ENCODE measurements at regions not wholly inside any gene's neighbourhood (a gene's known extent, or its start where the extent isn't known, plus 50 kb on each side); places are given as distances from the start of the nearest gene placed in this dataset.

- Histone ChIP-seq H3K9me2 (replicated peaks; ENCODE audit: control insufficient read depth, low read length) (no peaks in the 10 kb centered on the region), H3K27me3 (ENCODE audit: control insufficient read depth, low read length) (no peaks in the 10 kb centered on the region), H3K27ac (ENCODE audit: low read depth, low read length) (no peak overlapping the region), H4K20me1 (ENCODE audit: control insufficient read depth, insufficient read depth, low read depth, low read length) (no peaks in the 10 kb centered on the region), H3K79me2 (ENCODE audit: control insufficient read depth, low read length) (no peaks in the 10 kb centered on the region), H3K9me3 (ENCODE audit: control insufficient read depth, insufficient read depth, low read length) (peaks cover 4% of the 10 kb centered on the region; the same call in 1 of the 2 replicates), H3K4me2 (ENCODE audit: low read length) (no peak overlapping the region), H3F3A (ENCODE audit: control insufficient read depth, insufficient read depth) (no peaks in the 10 kb centered on the region), H3K36me3 (ENCODE audit: control insufficient read depth, low read length) (no peaks in the 10 kb centered on the region), H3K4me3 (ENCODE audit: low read length) (no peak overlapping the region), H3K4me1 (ENCODE audit: control insufficient read depth, low read length) (no peaks in the 10 kb centered on the region)
- no peak for TF ChIP-seq EZH2phosphoT487 (IDR thresholded peaks at IDR 0.05; ENCODE audit: borderline replicate concordance, low read length)
- no peak for TF ChIP-seq CTCF (IDR thresholded peaks at IDR 0.05; ENCODE audit: low read depth, low read length, poor library complexity, severe bottlenecking)
Observed at GRCh38 chr21:40976198-40977109, 129.5 kb upstream of the DSCAM start.

- no peak for TF ChIP-seq CTCF (IDR thresholded peaks at IDR 0.05; ENCODE audit: low read depth, low read length, poor library complexity, severe bottlenecking)
- no peak for TF ChIP-seq EZH2phosphoT487 (IDR thresholded peaks at IDR 0.05; ENCODE audit: borderline replicate concordance, low read length)
- H3K27me3 ChIP-seq (ENCODE audit: control insufficient read depth, low read length) = no peaks in the 10 kb centered on the region
- no peaks in the 10 kb centered on the region for H3F3A ChIP-seq (ENCODE audit: control insufficient read depth, insufficient read depth)
- H3K4me3 ChIP-seq (ENCODE audit: low read length) = no peak overlapping the region
- no peaks in the 10 kb centered on the region for H3K79me2 ChIP-seq (ENCODE audit: control insufficient read depth, low read length)
- H3K4me2 ChIP-seq (ENCODE audit: low read length) = no peak overlapping the region
- H3K27ac ChIP-seq (ENCODE audit: low read depth, low read length) = no peak overlapping the region
- no peaks in the 10 kb centered on the region for H3K4me1 ChIP-seq (ENCODE audit: control insufficient read depth, low read length)
- H3K36me3 ChIP-seq (ENCODE audit: control insufficient read depth, low read length) = no peaks in the 10 kb centered on the region
- no peaks in the 10 kb centered on the region for H3K9me2 ChIP-seq (replicated peaks; ENCODE audit: control insufficient read depth, low read length)
- no peaks in the 10 kb centered on the region; the same call in 1 of the 2 replicates for H3K9me3 ChIP-seq (ENCODE audit: control insufficient read depth, insufficient read depth, low read length)
- H4K20me1 ChIP-seq (ENCODE audit: control insufficient read depth, insufficient read depth, low read depth, low read length) = no peaks in the 10 kb centered on the region
Observed at GRCh38 chr21:40985370-40985769, 138.4 kb upstream of the DSCAM start.

- H3K9me2 ChIP-seq (replicated peaks; ENCODE audit: control insufficient read depth, low read length) = no peaks in the 10 kb centered on the region
- no peak overlapping the region for H3K4me2 ChIP-seq (ENCODE audit: low read length)
- H3K4me3 ChIP-seq (ENCODE audit: low read length) = no peak overlapping the region
- TF ChIP-seq EZH2phosphoT487 (IDR thresholded peaks at IDR 0.05; ENCODE audit: borderline replicate concordance, low read length) (no peak), CTCF (IDR thresholded peaks at IDR 0.05; ENCODE audit: low read depth, low read length, poor library complexity, severe bottlenecking) (no peak)
- H3K4me1 ChIP-seq (ENCODE audit: control insufficient read depth, low read length) = no peaks in the 10 kb centered on the region
- H3K27ac ChIP-seq (ENCODE audit: low read depth, low read length) = no peak overlapping the region
- H3K36me3 ChIP-seq (ENCODE audit: control insufficient read depth, low read length) = no peaks in the 10 kb centered on the region
- no peaks in the 10 kb centered on the region for H3K79me2 ChIP-seq (ENCODE audit: control insufficient read depth, low read length)
- no peaks in the 10 kb centered on the region for H3F3A ChIP-seq (ENCODE audit: control insufficient read depth, insufficient read depth)
- no peaks in the 10 kb centered on the region for H3K27me3 ChIP-seq (ENCODE audit: control insufficient read depth, low read length)
- no peaks in the 10 kb centered on the region for H4K20me1 ChIP-seq (ENCODE audit: control insufficient read depth, insufficient read depth, low read depth, low read length)
- H3K9me3 ChIP-seq (ENCODE audit: control insufficient read depth, insufficient read depth, low read length) = peaks cover 15% of the 10 kb centered on the region; the same call in 1 of the 2 replicates
Observed at GRCh38 chr21:40990366-40990765, 143.4 kb upstream of the DSCAM start.

Data from DOHH2 (cell line).